ENCODE measurements at regions not wholly inside any gene's neighbourhood (a gene's known extent, or its start where the extent isn't known, plus 50 kb on each side); places are given as distances from the start of the nearest gene placed in this dataset.

DNA sequence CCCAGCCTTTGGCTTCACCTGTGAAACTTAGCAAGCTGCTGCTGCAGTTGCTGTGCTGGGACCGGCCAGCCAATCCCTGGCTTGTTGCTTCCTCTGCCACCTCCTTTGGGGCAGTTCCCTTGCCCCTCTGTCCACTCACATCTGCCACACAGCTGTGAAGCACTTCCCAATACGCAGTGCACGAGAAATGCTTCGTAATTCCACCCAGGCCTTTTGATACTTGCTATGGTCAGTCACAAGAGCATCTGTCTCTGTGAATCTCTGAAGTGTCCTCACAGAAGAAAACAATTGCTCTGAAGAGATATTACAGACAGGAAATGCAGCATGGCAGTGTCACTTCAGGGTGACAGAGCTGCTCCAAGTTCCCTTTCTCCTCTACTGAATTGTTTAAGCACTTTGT lies 208.5 kb downstream of the PTEN start:
- TF ChIP-seq POLR2A (IDR thresholded peaks at IDR 0.05; ENCODE audit: extremely low read depth, insufficient read length): no peak
- TF ChIP-seq, protein P1, sequence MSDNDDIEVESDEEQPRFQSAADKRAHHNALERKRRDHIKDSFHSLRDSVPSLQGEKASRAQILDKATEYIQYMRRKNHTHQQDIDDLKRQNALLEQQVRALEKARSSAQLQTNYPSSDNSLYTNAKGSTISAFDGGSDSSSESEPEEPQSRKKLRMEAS (IDR thresholded peaks at IDR 0.05; ENCODE audit: low read depth, low read length): no peak
- no peak overlapping the region for H3K4me3 ChIP-seq (ENCODE audit: low read depth, low read length)
- peak; percentile 64 for DNase-seq (ENCODE audit: low read depth)

DNA sequence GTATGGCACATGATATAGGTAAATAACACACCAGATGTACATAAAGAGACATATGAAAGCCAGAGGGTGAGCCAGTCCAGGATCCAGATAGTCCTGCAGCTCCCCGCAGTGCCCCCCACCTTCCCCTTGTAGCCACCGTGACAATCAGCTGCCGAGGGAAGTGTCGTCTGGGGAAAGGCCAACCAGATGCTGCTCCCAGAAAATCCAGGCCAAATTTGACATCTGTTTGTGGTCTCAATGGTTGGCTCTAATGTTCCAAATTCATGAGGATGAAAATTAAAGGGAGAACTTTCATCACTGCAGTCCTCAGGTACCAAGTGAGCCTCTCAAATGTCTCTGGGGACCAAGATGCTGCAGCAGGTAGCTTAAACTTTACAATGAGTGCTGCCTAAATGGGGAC lies 210.3 kb downstream of the PTEN start:
- H3K4me3 ChIP-seq (ENCODE audit: low read depth, low read length): no peak overlapping the region
- TF ChIP-seq, protein P2, sequence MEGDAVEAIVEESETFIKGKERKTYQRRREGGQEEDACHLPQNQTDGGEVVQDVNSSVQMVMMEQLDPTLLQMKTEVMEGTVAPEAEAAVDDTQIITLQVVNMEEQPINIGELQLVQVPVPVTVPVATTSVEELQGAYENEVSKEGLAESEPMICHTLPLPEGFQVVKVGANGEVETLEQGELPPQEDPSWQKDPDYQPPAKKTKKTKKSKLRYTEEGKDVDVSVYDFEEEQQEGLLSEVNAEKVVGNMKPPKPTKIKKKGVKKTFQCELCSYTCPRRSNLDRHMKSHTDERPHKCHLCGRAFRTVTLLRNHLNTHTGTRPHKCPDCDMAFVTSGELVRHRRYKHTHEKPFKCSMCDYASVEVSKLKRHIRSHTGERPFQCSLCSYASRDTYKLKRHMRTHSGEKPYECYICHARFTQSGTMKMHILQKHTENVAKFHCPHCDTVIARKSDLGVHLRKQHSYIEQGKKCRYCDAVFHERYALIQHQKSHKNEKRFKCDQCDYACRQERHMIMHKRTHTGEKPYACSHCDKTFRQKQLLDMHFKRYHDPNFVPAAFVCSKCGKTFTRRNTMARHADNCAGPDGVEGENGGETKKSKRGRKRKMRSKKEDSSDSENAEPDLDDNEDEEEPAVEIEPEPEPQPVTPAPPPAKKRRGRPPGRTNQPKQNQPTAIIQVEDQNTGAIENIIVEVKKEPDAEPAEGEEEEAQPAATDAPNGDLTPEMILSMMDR (IDR thresholded peaks at IDR 0.05; ENCODE audit: low read depth, low read length): no peak
- no peak for TF ChIP-seq MYC (IDR thresholded peaks at IDR 0.05; ENCODE audit: low read depth, low read length)
- TF ChIP-seq, protein P1 (IDR thresholded peaks at IDR 0.05; ENCODE audit: low read depth, low read length): no peak
- TF ChIP-seq POLR2A (IDR thresholded peaks at IDR 0.05; ENCODE audit: extremely low read depth, insufficient read length): no peak
- DNase-seq (ENCODE audit: low read depth): no peak

DNA sequence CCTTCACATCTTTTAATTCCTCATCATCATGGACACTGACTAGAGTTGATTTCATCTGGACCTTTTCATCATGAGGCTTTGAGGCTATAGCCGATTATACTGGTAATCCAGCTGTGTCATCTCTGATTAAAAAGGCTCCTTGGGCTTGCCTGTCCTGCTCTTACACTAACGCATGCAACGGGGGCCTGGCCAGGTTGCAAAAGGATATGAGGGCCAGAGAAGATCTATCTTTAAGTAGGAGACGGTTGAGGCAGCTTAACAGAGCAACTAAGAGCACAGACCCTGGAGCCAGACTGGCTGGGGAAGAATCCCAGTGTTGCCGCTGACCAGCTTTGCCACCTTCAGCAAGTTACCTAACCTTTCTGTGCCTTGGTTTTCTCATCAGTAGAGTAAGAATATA lies 211.5 kb downstream of the PTEN start:
- TF ChIP-seq, protein P1 (IDR thresholded peaks at IDR 0.05; ENCODE audit: low read depth, low read length): no peak
- TF ChIP-seq MYC (IDR thresholded peaks at IDR 0.05; ENCODE audit: low read depth, low read length) (no peak), POLR2A (IDR thresholded peaks at IDR 0.05; ENCODE audit: extremely low read depth, insufficient read length) (no peak)
- TF ChIP-seq, protein P2 (IDR thresholded peaks at IDR 0.05; ENCODE audit: low read depth, low read length): no peak
- no peak overlapping the region for H3K4me3 ChIP-seq (ENCODE audit: low read depth, low read length)
- DNase-seq (ENCODE audit: low read depth): no peak

DNA sequence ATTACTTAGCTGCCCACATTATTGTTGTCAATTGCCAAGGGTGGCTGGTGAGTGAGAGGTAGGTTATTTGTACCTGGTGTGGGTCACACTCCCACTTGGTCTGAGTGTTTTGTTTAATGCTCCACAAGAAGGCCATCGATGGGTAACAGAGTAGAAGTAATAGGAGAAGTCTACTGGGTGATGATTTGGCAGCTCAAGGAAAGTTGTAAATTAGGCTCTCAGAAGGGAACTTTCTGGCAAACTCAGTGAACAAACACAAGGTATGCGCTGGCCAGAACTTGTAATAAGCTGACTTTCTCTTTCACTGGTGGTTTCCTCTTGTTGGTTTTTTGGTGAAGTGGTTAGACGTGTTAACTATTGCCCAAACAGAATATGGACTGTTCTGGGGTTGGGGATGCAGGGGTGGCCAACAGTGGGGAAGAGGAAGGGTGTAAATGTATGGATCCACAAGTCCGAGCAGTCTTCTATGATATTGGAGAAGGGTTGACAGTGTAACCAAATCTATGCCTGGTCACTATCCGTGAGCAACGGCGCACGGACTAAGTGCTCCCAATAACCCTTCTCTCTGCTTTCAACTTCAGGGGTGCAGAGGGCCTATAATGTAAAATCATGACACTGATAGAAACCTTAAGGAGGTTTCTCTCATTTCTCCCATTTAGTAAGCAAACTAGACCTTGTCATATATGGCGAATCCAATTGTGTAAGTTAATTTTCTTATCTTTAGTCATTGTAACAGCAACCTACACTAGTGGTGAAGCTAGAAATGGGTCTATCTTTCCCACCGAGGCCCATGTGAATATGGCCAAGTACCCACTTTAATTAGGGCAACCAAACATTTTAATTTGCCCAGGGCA lies 212.8 kb downstream of the PTEN start:
- TF ChIP-seq POLR2A (IDR thresholded peaks at IDR 0.05; ENCODE audit: extremely low read depth, insufficient read length): no peak
- TF ChIP-seq, protein P1 (IDR thresholded peaks at IDR 0.05; ENCODE audit: low read depth, low read length): no peak
- no peak for TF ChIP-seq MYC (IDR thresholded peaks at IDR 0.05; ENCODE audit: low read depth, low read length)
- TF ChIP-seq, protein P2 (IDR thresholded peaks at IDR 0.05; ENCODE audit: low read depth, low read length): no peak
- no peak for DNase-seq (ENCODE audit: low read depth)
- no peak overlapping the region for H3K4me3 ChIP-seq (ENCODE audit: low read depth, low read length)

DNA sequence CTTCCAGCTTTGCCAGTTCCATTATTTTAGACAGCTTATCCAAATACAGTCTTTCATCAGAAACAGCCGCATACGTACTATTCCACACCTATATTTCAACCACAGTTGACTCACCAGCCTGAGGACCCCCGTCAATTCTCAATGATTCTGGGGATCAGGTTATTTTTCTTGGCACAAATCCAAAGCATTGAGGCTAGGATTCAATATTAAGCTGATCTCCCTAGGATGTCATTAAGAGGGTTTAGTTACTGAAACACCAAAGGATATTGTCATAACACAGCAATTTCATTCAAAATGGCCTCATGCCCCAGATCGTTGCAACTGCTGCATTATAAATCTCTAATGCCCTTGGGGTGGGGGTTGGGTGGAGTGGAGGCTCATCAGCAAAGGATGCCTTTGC lies 214.6 kb downstream of the PTEN start:
- no peak overlapping the region for H3K4me3 ChIP-seq (ENCODE audit: low read depth, low read length)
- TF ChIP-seq MYC (IDR thresholded peaks at IDR 0.05; ENCODE audit: low read depth, low read length) (no peak), POLR2A (IDR thresholded peaks at IDR 0.05; ENCODE audit: extremely low read depth, insufficient read length) (no peak)
- TF ChIP-seq, protein P2 (IDR thresholded peaks at IDR 0.05; ENCODE audit: low read depth, low read length): no peak
- TF ChIP-seq, protein P1 (IDR thresholded peaks at IDR 0.05; ENCODE audit: low read depth, low read length): no peak
- no peak for DNase-seq (ENCODE audit: low read depth)

DNA sequence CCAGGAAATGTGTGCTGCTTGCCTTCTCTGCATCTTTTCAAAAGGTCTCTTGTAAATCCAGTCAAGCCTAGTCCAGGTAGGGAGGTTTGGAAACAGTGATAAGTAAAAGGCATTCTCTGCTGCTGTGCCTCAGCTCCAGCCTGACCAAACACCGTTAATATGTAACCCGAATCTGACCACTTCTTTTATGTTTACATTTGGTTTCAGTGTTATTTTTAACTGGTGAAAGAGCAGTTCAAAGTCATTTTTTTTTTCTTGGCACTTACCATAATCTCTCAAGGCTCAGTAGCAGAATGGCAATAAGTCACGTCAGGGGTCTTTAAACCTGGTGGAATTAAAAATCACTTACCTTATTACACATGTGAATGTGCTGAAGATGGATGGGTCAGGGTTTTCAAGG lies 216.8 kb downstream of the PTEN start:
- no peak overlapping the region for H3K4me3 ChIP-seq (ENCODE audit: low read depth, low read length)
- no peak for DNase-seq (ENCODE audit: low read depth)
- no peak for TF ChIP-seq POLR2A (IDR thresholded peaks at IDR 0.05; ENCODE audit: extremely low read depth, insufficient read length)

All from NB4 (cell line).